ENCODE measurements at regions not wholly inside any gene's neighbourhood (a gene's known extent, or its start where the extent isn't known, plus 50 kb on each side); places are given as distances from the start of the nearest gene placed in this dataset.

- Mint-ChIP-seq H3K36me3 (no peaks in the 10 kb centered on the region), H3K4me1 (peaks cover 0 to 2% (median 0%) of the 10 kb centered on the region in 4 donors), H3K27me3 (peaks cover 0 to 5% (median 0%) of the 10 kb centered on the region in 5 donors), H3K27ac (no peak overlapping the region), H3K9me3 (no peaks in the 10 kb centered on the region), H3K4me3 (no peak overlapping the region)
- POLR2A ChIA-PET = no interaction called here
- no peak for ATAC-seq
- DNase-seq = no peak
Measured at GRCh38 chr1:201589186-201589585, 50.3 kb downstream of the NAV1 start.

- DNase-seq (no peak), ATAC-seq (no peak)
- no peak overlapping the region for H3K27ac Mint-ChIP-seq
- H3K36me3 Mint-ChIP-seq = no peaks in the 10 kb centered on the region
- H3K4me3 Mint-ChIP-seq = no peak overlapping the region
- POLR2A ChIA-PET = no interaction called here
- peaks cover 0 to 3% (median 0%) of the 10 kb centered on the region in 4 donors for H3K4me1 Mint-ChIP-seq
- H3K9me3 Mint-ChIP-seq = no peaks in the 10 kb centered on the region
- peaks cover 0 to 13% (median 2%) of the 10 kb centered on the region in 5 donors for H3K27me3 Mint-ChIP-seq
Measured at GRCh38 chr1:201590474-201590873, 51.5 kb downstream of the NAV1 start.

- Mint-ChIP-seq H3K4me3 (no peak overlapping the region), H3K27ac (no peak overlapping the region), H3K27me3 (peaks cover 0 to 16% (median 1%) of the 10 kb centered on the region in 5 donors), H3K4me1 (peaks cover 0 to 3% (median 0%) of the 10 kb centered on the region in 4 donors), H3K9me3 (no peaks in the 10 kb centered on the region), H3K36me3 (no peaks in the 10 kb centered on the region)
- ATAC-seq (no peak), DNase-seq (no peak)
- POLR2A ChIA-PET = no interaction called here
Measured at GRCh38 chr1:201591348-201591747, 52.4 kb downstream of the NAV1 start.

- H3K4me1 Mint-ChIP-seq = peaks cover 0 to 3% (median under 1%) of the 10 kb centered on the region in 4 donors
- POLR2A ChIA-PET = no interaction called here
- no peaks in the 10 kb centered on the region for H3K36me3 Mint-ChIP-seq
- DNase-seq (no peak), ATAC-seq (no peak)
- H3K9me3 Mint-ChIP-seq = no peaks in the 10 kb centered on the region
- peaks cover 0 to 18% (median 0%) of the 10 kb centered on the region in 5 donors for H3K27me3 Mint-ChIP-seq
- no peak overlapping the region for H3K4me3 Mint-ChIP-seq
- H3K27ac Mint-ChIP-seq = no peak overlapping the region
Measured at GRCh38 chr1:201591981-201592380, 53.1 kb downstream of the NAV1 start.

- Mint-ChIP-seq H3K9me3 (no peaks in the 10 kb centered on the region), H3K4me1 (peaks cover 0 to 6% (median under 1%) of the 10 kb centered on the region in 4 donors), H3K36me3 (no peaks in the 10 kb centered on the region), H3K4me3 (no peak overlapping the region), H3K27me3 (peaks cover 0 to 18% (median 0%) of the 10 kb centered on the region in 5 donors), H3K27ac (no peak overlapping the region)
- DNase-seq (no peak), ATAC-seq (no peak)
- POLR2A ChIA-PET = interaction anchor here (0.6 kb wide), 1 partner anchor 11 kb away, joined by 3 read pairs; no protein-coding TSS in a partner anchor
Measured at GRCh38 chr1:201593200-201593921, 54.4 kb downstream of the NAV1 start.

GRCh38 chr1:201594575-201595245 is 55.8 kb downstream of the NAV1 start:
- peaks cover 0 to 6% (median under 1%) of the 10 kb centered on the region in 4 donors for H3K4me1 Mint-ChIP-seq
- ATAC-seq = no peak
- peaks cover 0 to 18% (median 1%) of the 10 kb centered on the region in 5 donors for H3K27me3 Mint-ChIP-seq
- no peaks in the 10 kb centered on the region for H3K9me3 Mint-ChIP-seq
- POLR2A ChIA-PET = no interaction called here
- DNase-seq = no peak
- no peaks in the 10 kb centered on the region for H3K36me3 Mint-ChIP-seq
- H3K4me3 Mint-ChIP-seq = no peak overlapping the region
- H3K27ac Mint-ChIP-seq = no peak overlapping the region

GRCh38 chr1:201595381-201595780 is 56.5 kb downstream of the NAV1 start:
- H3K36me3 Mint-ChIP-seq = no peaks in the 10 kb centered on the region
- peaks cover 0 to 18% (median 1%) of the 10 kb centered on the region in 5 donors for H3K27me3 Mint-ChIP-seq
- peaks cover 0 to 6% (median under 1%) of the 10 kb centered on the region in 4 donors for H3K4me1 Mint-ChIP-seq
- H3K9me3 Mint-ChIP-seq = no peaks in the 10 kb centered on the region
- DNase-seq = no peak
- no peak overlapping the region for H3K4me3 Mint-ChIP-seq
- POLR2A ChIA-PET = no interaction called here
- H3K27ac Mint-ChIP-seq = no peak overlapping the region
- no peak for ATAC-seq

GRCh38 chr1:201596101-201596868 is 57.4 kb downstream of the NAV1 start:
- no peak overlapping the region for H3K27ac Mint-ChIP-seq
- peaks cover 0 to 18% (median 1%) of the 10 kb centered on the region in 5 donors for H3K27me3 Mint-ChIP-seq
- no peaks in the 10 kb centered on the region for H3K36me3 Mint-ChIP-seq

GRCh38 chr1:201597551-201598230 is 58.8 kb downstream of the NAV1 start:
- peaks cover 0 to 18% (median 1%) of the 10 kb centered on the region in 5 donors for H3K27me3 Mint-ChIP-seq
- peaks cover 0 to 6% (median under 1%) of the 10 kb centered on the region in 4 donors for H3K4me1 Mint-ChIP-seq
- no peaks in the 10 kb centered on the region for H3K36me3 Mint-ChIP-seq
- H3K9me3 Mint-ChIP-seq = no peaks in the 10 kb centered on the region
- no peak overlapping the region for H3K4me3 Mint-ChIP-seq
- POLR2A ChIA-PET = no interaction called here
- ATAC-seq (no peak), DNase-seq (no peak)
- H3K27ac Mint-ChIP-seq = peak overlapping the region in 1 of 10 donors; percentile 29

More at GRCh38 chr1:201596101-201596868, 57.4 kb downstream of the NAV1 start:
- ATAC-seq (no peak), DNase-seq (no peak)
- peaks cover 0 to 6% (median under 1%) of the 10 kb centered on the region in 4 donors for H3K4me1 Mint-ChIP-seq
- H3K9me3 Mint-ChIP-seq = no peaks in the 10 kb centered on the region
- POLR2A ChIA-PET = no interaction called here
- no peak overlapping the region for H3K4me3 Mint-ChIP-seq

- no peaks in the 10 kb centered on the region for H3K36me3 Mint-ChIP-seq
- peaks cover 0 to 18% (median 1%) of the 10 kb centered on the region in 5 donors for H3K27me3 Mint-ChIP-seq
- DNase-seq (no peak), ATAC-seq (no peak)
- no peak overlapping the region for H3K4me3 Mint-ChIP-seq
- H3K4me1 Mint-ChIP-seq = peaks cover 0 to 6% (median under 1%) of the 10 kb centered on the region in 4 donors
- H3K9me3 Mint-ChIP-seq = no peaks in the 10 kb centered on the region
- POLR2A ChIA-PET = interaction anchor here (0.9 kb wide), 1 partner anchor 232 kb away, joined by 3 read pairs; no protein-coding TSS in a partner anchor
- no peak overlapping the region for H3K27ac Mint-ChIP-seq
Measured at GRCh38 chr1:201598396-201598795, 59.5 kb downstream of the NAV1 start.

- POLR2A ChIA-PET = interaction anchor here (0.9 kb wide), 1 partner anchor 231 kb away, joined by 3 read pairs; no protein-coding TSS in a partner anchor
Measured at GRCh38 chr1:201598973-201599372, 60.0 kb downstream of the NAV1 start.

GRCh38 chr1:201599548-201599947 is 60.6 kb downstream of the NAV1 start:
- ATAC-seq (no peak), DNase-seq (no peak)
- Mint-ChIP-seq H3K9me3 (no peaks in the 10 kb centered on the region), H3K4me3 (no peak overlapping the region), H3K27me3 (peaks cover 0 to 10% (median 1%) of the 10 kb centered on the region in 5 donors), H3K27ac (no peak overlapping the region), H3K4me1 (peaks cover 0 to 2% (median under 1%) of the 10 kb centered on the region in 4 donors), H3K36me3 (no peaks in the 10 kb centered on the region)
- POLR2A ChIA-PET = no interaction called here

More at GRCh38 chr1:201598973-201599372, 60.0 kb downstream of the NAV1 start:
- Mint-ChIP-seq H3K27ac (no peak overlapping the region), H3K4me1 (peaks cover 0 to 4% (median under 1%) of the 10 kb centered on the region in 4 donors), H3K4me3 (no peak overlapping the region), H3K36me3 (no peaks in the 10 kb centered on the region), H3K9me3 (no peaks in the 10 kb centered on the region), H3K27me3 (peaks cover 0 to 13% (median 1%) of the 10 kb centered on the region in 5 donors)
- no peak for DNase-seq
- no peak for ATAC-seq

Measured in naive thymus-derived CD8-positive, alpha-beta T cell (primary cell).